ENCODE measurements at regions not wholly inside any gene's neighbourhood (a gene's known extent, or its start where the extent isn't known, plus 50 kb on each side); places are given as distances from the start of the nearest gene placed in this dataset.

GRCh38 chrX:43316146-43316545 is 340.0 kb upstream of the MAOA start:
- TF ChIP-seq CTCF (conservative IDR thresholded peaks at IDR 0.05) (no peak), EZH2 (IDR thresholded peaks at IDR 0.05; ENCODE audit: low read depth) (no peak)
